GM19043 (cell line): ENCODE measurements at regions not wholly inside any gene's neighbourhood (a gene's known extent, or its start where the extent isn't known, plus 50 kb on each side); places are given as distances from the start of the nearest gene placed in this dataset.
"Not testable (repeated sequence)": the region's sequence is repeated elsewhere in the genome, so short reads cannot be mapped to it uniquely, and the experiment has no call there.

Source experiments
- ATAC-seq: cut with Tn5 transposase; IDR thresholded peaks from one replicate; pipeline ENCODE4 v1.9.1; 2021; ENCODE audit warnings: low read depth; ENCODE audit not compliant: unreplicated experiment

DNA sequence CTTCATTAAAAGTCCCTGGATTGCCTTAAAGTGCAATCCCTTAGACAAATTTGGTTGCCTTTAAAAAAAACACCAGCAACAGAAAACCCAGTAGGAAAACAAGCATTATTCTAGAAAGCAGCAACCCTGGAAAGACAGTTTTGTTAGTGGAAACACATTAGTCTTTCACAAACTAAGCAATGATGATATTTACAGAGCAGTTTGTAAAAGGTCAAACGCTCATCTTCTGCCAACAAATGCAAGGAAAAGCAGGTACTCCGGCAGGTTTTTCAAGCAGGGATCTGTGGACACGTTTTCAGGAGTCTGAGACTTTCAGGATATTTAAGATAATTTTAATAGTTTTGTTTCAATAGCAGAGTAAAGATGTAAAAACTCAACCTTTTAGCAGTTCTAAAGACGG, 202.2 kb downstream of the EXOC5 start:
- ATAC-seq = no peak

DNA sequence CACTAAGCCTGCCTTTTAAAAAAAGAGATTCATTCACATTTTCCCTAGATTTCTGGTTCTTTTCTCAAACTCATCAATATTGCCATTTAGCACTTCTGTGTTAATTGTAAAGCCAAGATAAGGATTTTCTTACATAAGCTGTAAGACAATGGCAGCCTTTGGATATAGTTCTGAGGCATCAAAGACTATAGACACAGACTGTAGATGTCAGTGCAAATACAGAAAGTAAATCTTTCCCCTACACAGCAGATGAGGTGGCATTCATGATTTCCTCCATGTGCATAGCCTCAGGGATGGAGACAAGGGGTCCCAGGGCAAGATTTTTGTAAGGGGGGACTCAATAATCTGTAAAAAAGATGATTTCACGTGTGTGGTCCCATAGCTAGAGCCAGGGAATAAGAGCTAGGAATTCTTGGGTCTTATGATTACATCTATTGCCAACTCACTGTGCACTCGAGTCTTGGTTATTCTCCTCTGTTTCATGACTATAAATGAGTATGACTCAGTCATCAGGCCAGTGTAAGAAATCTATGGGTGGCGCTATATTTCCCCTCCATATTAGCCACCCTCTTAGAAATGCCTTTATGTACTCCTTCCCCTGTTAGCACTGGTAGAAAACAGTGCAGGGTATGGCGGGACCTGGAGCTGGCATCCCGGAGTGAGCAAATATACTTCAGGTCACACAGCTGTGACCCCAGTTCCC, 207.5 kb downstream of the EXOC5 start:
- no peak for ATAC-seq

DNA sequence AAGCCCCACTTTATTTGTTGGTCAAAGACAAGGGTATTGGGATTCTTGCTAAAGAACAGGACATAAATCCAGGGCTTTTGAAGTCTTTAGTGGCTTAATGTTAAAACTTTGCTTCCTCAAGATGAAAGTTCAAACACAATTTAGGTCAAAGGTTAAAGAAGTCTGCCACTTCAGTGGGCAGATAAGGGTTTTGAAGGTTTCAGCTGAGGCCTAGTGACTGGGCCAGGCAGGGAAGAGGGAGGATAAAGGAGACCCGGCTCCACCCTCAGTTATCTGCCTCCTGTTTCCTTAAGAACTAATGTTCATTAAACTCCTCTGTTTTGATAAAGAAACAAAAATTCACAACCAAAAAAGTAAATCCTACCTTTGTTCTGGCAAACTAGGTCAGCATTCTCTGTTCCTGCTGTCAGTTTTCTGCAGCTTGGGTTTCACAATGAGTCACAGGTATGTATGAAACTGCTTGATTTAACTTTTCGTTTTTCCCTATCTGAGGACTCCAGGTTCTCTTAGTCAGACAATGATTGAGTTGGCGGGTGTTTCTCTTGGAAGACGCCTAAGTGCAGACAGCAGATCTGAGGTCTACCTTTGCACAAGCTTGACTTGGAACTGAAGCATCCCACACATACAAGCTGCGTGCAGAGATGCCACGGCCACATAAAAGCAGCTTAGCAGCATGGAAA, 208.3 kb downstream of the EXOC5 start:
- peak; percentile 86 for ATAC-seq

DNA sequence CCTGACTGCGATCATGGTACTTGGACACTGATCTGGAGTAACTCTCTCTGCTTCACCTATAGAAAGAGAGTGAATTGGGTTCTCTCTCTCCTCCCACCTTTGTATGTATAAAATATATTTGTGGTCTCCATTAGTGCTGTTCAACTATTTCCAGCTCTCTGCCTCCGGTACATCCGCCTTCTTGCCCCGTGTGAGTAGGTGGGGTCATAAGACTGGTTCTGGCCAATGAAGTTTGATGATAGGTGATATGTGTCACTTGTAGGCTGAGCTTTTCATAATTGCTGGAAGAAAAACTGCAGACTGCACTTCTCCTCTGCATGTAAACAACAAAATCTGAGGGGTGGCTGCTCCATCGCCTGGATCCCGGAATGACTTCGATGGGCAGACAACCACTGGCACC, 210.4 kb downstream of the EXOC5 start:
- ATAC-seq = no peak

DNA sequence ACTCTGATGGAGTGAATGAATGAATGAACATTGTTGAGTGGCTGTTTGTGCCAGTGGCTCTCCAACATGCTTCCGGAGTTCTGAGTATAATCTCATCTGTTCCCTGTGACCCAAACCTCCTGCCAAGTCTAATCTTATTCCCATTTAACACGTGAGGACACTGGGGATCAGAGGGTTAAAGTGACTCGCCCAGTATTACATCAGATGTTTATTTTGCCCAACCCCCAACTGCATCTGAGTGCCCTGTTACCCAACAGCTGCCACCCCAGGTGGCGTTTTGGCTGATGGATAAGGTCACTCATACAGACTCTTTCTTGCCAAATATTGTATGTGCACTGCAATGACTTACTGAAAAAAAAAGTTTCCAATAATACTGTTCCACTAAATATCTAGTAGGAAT, 210.9 kb downstream of the EXOC5 start:
- no peak for ATAC-seq

DNA sequence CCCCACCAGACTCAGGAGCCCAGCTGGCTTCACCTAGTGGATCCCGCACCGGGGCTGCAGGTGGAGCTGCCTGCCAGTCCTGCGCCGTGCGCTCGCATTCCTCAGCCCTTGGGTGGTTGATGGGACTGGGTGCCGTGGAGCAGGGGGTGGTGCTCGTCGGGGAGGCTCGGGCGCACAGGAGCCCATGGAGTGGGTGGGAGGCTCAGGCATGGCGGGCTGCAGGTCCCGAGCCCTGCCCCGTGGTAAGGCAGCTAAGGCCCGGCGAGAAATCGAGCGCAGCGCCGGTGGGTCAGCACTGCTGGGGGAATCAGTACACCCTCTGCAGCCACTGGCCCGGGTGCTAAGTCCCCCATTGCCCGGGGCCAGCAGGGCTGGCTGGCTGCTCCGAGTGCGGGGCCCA, 212.2 kb downstream of the EXOC5 start:
- ATAC-seq = not testable (repeated sequence)

DNA sequence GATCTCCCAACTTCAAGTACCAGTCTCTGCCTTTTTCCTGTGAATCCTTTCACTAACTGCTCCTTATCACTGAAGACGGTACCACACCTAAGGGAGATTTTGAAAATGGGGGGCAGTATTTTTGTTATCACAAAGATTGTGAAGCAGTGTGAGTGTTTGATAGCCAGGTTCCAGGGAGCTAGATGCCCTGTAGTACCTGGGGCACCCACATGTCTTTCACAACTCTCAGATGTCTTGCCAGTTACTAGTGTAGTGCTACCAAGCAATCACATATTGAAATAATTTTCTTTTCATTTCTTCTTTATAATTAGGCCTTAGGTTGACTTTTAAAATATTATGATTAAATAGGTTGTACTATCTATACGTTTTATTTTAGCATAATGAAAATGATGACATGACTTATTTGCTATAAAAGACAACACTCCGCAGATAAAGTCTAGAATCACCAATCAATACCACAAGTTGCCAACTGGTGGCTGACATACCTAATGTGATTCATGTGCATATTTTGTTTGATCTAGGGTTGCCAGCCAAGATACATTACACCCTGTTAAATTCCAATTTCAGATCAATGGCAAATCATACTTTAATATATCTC, 215.9 kb downstream of the EXOC5 start:
- no peak for ATAC-seq

DNA sequence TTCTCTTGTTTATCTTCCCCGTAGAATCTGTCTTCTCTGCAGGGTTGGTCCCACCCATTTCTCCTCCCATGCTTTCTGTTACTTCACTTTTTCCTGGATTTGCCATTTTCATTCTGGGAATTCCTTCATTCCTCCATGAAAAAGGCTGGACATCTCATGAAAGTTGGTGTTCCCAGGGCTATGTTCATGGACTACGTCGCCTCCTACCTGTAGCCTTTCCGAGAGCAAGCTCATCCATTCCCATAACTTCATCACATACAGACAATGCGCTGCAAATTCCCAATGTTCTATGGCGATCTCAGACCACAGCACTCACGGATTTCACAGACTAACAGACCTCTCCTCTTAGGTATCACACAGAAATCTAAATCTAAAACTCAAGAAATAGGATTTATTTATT, 217.1 kb downstream of the EXOC5 start:
- no peak for ATAC-seq

DNA sequence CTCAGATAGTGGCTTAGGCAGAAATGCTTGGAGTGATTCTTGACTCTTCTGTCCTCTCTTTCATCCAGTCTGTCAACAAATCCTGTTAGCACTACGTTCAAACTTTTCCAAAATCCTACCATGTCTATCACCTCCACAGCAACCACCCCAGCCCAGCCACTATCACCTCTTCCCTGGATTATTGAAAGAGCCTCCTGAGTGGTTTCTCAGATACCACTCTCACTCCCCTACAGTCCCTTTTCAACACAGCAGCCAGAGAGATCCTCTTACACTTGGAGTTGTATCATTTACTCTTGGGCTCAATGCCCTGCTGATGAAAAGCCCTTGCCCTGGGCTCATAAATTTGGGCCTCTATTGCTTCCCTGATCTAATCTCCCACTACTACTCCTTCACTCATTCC, 218.9 kb downstream of the EXOC5 start:
- no peak for ATAC-seq

DNA sequence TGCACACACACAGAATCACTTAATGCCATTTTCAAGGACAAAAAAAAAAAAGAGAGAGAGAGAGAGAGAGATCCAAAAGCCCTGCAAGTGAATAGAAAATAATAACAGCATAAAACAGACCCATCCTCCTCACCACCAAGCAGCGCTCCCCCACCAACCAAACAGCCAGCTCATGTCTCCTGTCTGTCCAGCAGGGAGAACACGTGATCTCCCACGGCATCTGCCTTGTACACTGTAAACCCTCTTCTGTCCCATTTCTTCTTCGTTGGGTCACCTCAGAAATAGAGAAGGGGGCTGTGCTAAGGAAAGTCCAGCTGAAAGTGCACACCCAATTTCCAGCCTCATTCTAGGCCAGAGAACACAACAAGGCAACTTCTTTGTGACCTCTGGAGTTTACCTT, 222.5 kb downstream of the EXOC5 start:
- ATAC-seq = no peak

DNA sequence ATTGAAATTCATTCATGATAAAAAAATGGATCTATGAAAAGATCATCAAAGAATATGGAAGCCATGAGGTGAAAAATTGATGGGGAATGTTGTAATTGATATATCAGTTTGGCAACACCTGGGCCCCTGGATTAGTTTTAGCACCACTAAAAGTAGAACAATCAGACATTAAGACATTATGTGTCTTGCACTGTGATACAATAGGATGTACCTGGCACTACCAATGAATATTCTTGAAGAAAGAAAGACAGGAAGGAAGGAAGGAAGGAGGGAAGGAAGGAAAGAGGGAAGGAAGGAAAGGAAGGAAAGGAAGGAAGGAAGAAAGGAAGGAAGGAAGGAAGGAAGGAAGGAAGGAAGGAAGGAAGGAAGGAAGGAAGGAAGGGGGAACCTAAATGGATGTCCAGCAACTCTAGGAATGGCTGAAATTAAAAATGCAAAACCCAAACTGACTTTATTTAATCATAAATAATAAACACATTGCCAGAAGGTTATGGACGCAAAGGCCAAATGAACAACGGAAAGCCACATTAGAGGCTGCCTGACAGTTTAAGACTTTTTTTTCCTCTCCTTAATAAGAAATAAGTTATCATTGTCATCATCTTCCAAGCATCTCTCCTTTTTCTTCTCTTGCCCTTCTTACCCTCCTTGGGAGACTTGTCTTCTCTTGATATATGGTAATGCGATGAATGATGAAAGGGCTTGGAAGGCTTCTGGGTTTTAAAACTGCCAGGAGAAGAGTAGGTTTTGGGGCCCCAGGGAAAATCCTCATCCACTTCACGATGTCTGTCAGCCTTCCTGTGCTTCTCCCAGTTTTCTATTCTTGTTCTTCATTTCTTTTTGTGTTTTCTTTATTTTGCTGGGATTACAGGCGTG, 224.4 kb downstream of the EXOC5 start:
- not testable (repeated sequence) for ATAC-seq

DNA sequence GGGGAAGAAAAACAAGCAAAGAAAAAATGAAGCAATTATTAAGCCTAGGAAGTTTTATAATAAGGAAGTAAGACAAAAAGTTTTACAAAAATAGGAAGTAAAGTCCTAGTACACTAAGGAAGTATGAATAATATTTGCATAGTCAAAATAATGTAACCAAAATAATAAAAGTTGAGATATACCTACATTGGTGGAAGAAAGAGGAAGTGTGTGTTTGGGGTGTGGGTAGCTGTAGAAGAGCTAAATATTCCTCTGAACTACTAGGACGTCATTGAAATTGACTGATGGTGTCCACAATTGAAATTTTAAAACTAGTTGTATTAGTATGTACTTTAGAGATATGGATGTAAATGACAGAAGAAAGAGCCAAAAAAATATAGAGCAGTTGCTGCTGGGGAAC, 228.4 kb upstream of the OTX2 start:
- ATAC-seq = no peak

DNA sequence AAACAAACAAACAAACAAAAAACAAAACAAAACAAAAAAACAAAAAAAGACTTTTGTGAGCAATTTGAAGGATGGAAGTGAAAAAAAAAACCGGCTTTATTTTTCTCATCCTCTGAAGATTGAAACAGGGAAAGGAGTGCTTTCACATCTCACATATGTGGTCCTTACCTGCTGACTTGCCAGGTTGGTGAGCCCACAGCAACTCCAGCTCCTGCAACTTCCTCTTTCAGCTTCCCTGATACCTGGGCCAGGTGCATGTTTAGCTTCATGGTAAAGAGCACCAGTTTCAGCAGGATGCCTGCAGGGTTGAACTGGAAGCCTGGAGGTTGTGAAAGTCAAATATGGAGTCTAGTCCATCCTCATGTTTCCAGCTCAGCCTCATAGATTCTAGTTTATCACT, 221.2 kb upstream of the OTX2 start:
- no peak for ATAC-seq

DNA sequence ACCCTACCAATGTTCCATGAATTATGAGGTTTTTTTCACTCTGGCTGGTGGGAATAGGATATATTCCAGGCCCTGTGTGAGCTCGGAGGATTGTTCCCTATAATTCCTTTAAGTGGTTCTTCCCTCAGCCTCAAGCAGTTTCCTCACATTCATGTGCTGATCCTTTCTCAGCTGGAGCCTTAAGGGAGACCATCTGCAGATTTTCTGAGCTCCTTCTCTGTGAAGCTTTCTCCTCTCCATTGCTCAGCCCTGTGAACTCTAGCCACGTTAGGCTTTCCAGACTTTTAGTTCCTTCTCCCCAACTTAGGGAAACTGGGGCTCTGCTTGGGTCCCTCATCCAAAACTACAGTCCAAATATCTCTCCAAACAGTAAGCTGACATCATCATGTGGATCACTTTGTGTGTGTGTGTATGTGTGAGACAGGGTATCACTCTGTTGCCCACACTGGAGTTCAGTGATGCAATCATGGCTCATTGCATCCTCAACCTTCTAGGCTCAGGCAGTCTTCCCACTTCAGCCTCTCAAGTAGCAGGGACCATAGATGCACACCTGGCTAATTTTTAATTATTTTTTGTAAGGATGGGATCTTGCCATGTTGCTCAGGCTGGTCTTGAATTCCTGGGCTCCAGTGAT, 219.5 kb upstream of the OTX2 start:
- no peak for ATAC-seq

DNA sequence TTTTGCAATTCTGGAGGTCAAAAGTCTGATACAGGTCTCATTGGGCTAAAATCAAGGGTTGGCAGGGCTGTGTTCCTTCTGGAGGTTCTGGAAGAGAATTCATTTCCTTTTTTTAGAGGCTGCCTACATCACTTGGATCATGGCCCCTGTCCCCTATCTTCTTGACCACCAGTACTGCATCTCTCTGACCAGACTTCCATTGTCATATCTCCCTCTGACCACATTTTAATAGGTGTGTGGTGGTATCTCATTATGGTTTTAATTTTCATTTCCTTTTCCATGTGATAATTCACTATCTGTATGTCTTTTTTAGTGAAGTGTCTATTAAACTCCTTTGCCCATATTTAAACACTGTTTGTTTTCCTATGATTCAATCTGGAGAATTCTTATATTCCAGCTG, 215.2 kb upstream of the OTX2 start:
- no peak for ATAC-seq

DNA sequence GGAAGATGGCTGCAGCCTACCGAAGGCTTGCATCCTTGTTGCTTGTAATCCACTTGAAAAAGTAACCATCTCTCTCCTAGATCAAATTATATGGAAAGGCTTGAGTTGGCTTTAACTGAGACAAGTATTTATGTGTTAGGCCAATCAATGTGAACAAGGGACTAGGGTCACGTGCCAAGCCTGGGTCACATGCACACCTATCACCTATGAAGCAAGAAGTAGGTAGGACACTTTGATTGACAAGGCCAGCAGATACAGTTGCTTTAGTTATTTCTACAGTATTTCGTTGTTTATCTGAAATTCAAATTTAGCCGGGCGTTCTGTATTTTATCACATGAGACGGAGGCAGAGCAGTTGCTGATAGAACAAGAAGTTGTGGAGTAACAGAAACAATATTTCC, 212.3 kb upstream of the OTX2 start:
- no peak for ATAC-seq

DNA sequence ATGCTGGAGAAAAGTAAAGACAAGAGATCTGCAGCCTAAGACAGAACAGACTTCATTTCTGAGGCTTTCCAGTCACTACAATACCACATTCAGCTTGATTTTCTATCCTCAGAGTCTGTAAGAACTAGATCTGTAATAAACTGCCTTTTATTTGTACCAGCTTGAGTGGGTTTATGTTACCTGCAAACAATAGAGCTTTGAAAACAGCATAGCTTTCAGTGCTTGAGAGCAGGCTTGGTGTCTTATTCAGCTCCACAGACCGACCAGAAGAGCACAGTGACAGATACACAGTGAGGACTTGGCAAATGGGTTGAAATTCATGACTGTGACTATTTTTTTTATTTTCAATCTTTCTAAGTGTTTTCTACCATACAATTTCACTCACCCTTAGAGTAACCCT, 207.8 kb upstream of the OTX2 start:
- ATAC-seq = no peak

DNA sequence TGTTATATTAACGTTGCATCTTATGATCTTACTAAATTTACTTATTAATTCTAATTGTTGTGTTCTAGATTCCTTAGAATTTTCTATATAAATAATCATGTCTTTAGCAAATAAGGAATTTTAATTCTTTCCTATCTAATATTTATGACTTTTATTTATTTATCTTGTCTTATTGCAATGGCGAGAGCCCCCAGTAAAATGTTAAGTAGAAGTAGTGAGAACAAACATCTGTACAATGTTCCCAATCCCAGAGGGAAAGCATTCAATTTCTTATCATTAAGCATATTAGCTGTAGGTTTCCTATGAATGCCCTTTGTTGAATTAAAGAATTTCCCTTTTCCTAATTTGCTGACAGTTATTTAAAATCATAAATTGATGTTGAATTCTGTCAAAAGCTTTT, 203.7 kb upstream of the OTX2 start:
- no peak for ATAC-seq

DNA sequence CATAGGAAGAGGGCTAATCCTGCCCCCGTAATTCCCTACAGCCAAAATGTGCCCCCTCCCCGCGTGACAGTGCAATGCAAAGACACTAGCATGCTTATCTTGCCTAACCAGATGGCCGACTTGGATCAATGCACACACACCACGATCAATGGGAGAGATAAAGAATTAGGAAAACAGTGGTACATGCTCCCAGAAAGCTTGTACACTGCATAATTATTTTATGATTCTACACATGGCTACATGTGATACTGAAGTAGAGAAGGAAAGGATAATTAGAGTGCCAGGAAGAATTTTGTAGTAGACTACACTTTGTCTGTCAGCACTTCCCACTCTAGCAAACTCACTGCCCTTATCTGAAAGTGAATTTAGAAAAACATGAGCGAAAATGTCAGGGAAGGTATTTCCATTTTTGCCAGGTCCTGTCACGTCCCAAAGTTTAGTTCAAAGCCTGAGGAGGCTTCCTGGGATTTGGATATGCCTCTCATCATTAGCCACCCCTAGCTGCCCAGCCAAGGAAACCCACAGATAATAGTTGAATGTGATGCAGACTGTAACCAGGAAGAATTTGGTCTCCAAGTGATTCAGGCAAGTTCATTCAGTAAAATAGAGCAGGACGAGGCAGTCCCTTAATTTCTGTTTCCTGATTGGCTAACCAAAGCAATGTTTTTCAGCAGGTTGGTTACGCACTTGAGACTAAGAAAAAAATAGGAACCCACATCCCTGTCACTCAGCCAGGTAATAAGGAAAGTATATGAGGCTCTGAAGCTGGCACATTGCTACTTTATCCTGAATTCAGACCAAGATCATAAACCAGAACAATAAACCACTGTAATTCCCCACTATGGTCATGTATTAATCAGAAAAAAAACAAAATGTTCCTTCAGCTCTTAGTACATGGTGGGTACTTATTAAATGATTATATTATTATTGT, 199.6 kb upstream of the OTX2 start:
- no peak for ATAC-seq

DNA sequence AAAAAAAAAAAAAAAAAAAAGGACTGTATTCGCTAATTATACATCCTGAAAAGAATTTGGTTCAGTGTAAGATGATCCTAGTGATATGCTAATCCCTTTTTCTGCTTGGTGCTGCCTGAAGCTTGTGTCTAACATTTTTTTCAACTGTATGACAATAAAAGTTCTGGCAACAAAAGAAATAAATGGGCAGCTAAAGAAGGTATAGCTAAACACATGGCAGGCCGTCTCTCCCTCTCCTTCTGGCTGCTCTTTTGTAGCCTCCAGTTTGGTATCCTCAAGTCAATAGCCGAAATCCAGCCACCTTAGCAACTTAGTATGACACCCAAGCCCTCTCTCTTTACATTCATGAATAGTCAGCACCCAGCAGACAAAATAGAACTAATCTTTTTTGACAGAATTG, 198.3 kb upstream of the OTX2 start:
- no peak for ATAC-seq
